Lower leg skin (tissue), 4 donors: ENCODE measurements at regions not wholly inside any gene's neighbourhood (a gene's known extent, or its start where the extent isn't known, plus 50 kb on each side); places are given as distances from the start of the nearest gene placed in this dataset.

ENCODE experiments used
- DNase-seq, 2 donors: peaks; one replicate each; pipeline ENCODE4 v3.0.0-alpha.2; 2019; ENCODE audit warnings: low spot score in 2 of 2
- H3K4me3 ChIP-seq: fragments of 200-600 bp; sonication (generic); 2 replicates; pipeline ENCODE4 v1.5.1; 2017; ENCODE audit warnings: mild to moderate bottlenecking, low read depth; ENCODE audit not compliant: poor library complexity, severe bottlenecking
- CTCF ChIP-seq, 3 donors: fragments of 450-650 bp; IDR thresholded peaks; one replicate each; pipeline ENCODE4 v1.5.1; 2016; ENCODE audit warnings: antibody characterized with exemption in 3 of 3, mild to moderate bottlenecking in 3 of 3, moderate library complexity in 2 of 3
- POLR2A ChIP-seq, 2 donors: fragments of 450-650 bp; IDR thresholded peaks; one replicate each; pipeline ENCODE4 v1.6.1; 2016 to 2017; ENCODE audit warnings: antibody characterized with exemption in 2 of 2, mild to moderate bottlenecking in 1 of 2, moderate library complexity in 1 of 2
- whole genome bisulfite sequencing, 2 donors: methylation state at CpG; one replicate each; pipeline ENCODE4 v1.1.5; 2018; 5-methylcytosine and 5-hydroxymethylcytosine counted together
- intact Hi-C: fragments of 100-400 bp; cut with DNase I; formaldehyde crosslinking; loops from one replicate; pipeline ENCODE4 v1.15.0; 2023; ENCODE audit warnings: low total_unique reads

- no peak for TF ChIP-seq CTCF (IDR thresholded peaks at IDR 0.05)
- TF ChIP-seq POLR2A (IDR thresholded peaks at IDR 0.05), result no peak
- DNase-seq, result no peak
- intact Hi-C loops, result no loop called here
- H3K4me3 ChIP-seq, result no peak overlapping the region
Measured at GRCh38 chr7:9280088-9280487, 846.7 kb downstream of the NXPH1 start.

GRCh38 chr7:9283246-9283645, 849.8 kb downstream of the NXPH1 start:
- 75 to 79% methylated on average over 2 of the region's 2 CpGs for WGBS, 2 donors
- TF ChIP-seq CTCF (IDR thresholded peaks at IDR 0.05), result no peak
- no peak for TF ChIP-seq POLR2A (IDR thresholded peaks at IDR 0.05)
- DNase-seq, result no peak
- intact Hi-C loops, result no loop called here
- H3K4me3 ChIP-seq, result no peak overlapping the region

GRCh38 chr7:9302436-9302835, 869.0 kb downstream of the NXPH1 start:
- intact Hi-C loops, result no loop called here
- DNase-seq, result no peak
- no peak overlapping the region for H3K4me3 ChIP-seq
- TF ChIP-seq POLR2A (IDR thresholded peaks at IDR 0.05) (no peak), CTCF (IDR thresholded peaks at IDR 0.05) (no peak)
- 76 to 82% methylated on average over 4 of the region's 4 CpGs for WGBS, 2 donors

GRCh38 chr7:9307131-9307530, 873.7 kb downstream of the NXPH1 start:
- intact Hi-C loops, result no loop called here
- no peak overlapping the region for H3K4me3 ChIP-seq
- 63 to 65% methylated on average over 1 of the region's 1 CpG for WGBS, 2 donors
- no peak for DNase-seq
- TF ChIP-seq POLR2A (IDR thresholded peaks at IDR 0.05) (no peak), CTCF (IDR thresholded peaks at IDR 0.05) (no peak)

- intact Hi-C loops, result no loop called here
- DNase-seq, result no peak
- no peak for TF ChIP-seq CTCF (IDR thresholded peaks at IDR 0.05)
- no peak for TF ChIP-seq POLR2A (IDR thresholded peaks at IDR 0.05)
- no peak overlapping the region for H3K4me3 ChIP-seq
- 57 to 58% methylated on average over 2 of the region's 2 CpGs for WGBS, 2 donors
Measured at GRCh38 chr7:9324513-9324912, 891.1 kb downstream of the NXPH1 start.

- intact Hi-C loops, result no loop called here
- no peak for DNase-seq
- TF ChIP-seq CTCF (IDR thresholded peaks at IDR 0.05) (no peak), POLR2A (IDR thresholded peaks at IDR 0.05) (no peak)
- 82 to 83% methylated on average over 2 of the region's 2 CpGs for WGBS, 2 donors
- H3K4me3 ChIP-seq, result no peak overlapping the region
Measured at GRCh38 chr7:9328296-9328695, 894.9 kb downstream of the NXPH1 start.
